Transverse colon (tissue), 4 donors: ENCODE measurements at regions not wholly inside any gene's neighbourhood (a gene's known extent, or its start where the extent isn't known, plus 50 kb on each side); places are given as distances from the start of the nearest gene placed in this dataset.

Experiments used
- DNase-seq: peaks from one replicate; pipeline ENCODE4 v3.0.0-alpha.2; 2019
- H3K27ac ChIP-seq, 4 donors: fragments of 200-600 bp; sonication (generic); 2 replicates each; pipeline ENCODE4 v1.5.1; 2016 to 2018; ENCODE audit warnings: inconsistent platforms in 4 of 4
- H3K27me3 ChIP-seq: fragments of 200-600 bp; sonication (generic); 2 replicates; pipeline ENCODE4 v1.5.1; 2017; ENCODE audit warnings: inconsistent platforms
- H3K36me3 ChIP-seq, 4 donors: fragments of 200-600 bp; sonication (generic); 2 replicates each; pipeline ENCODE4 v1.5.1; 2017 to 2019; ENCODE audit warnings: inconsistent platforms in 4 of 4
- H3K4me1 ChIP-seq, 4 donors: fragments of 200-600 bp; sonication (generic); 2 replicates each; pipeline ENCODE4 v1.5.1; 2017 to 2020; ENCODE audit warnings: inconsistent platforms in 4 of 4
- H3K4me3 ChIP-seq, 4 donors: fragments of 200-600 bp; sonication (generic); 1 replicate in 1 of 4; 2 replicates in 3 of 4; pipeline versions ENCODE4 v1.5.1 to v1.6.1; 2017 to 2019; ENCODE audit warnings: inconsistent platforms in 4 of 4
- H3K9me3 ChIP-seq, 2 donors: fragments of 200-600 bp; sonication (generic); 2 replicates each; pipeline ENCODE4 v1.5.1; 2017 to 2019; ENCODE audit warnings: inconsistent platforms in 2 of 2
- CTCF ChIP-seq, 5 experiments: fragments of 200-600 bp in 3 of 5; fragments of 450-650 bp in 2 of 5; sonication (generic) in 3 of 5; IDR thresholded peaks; 1 replicate in 2 of 5; 2 replicates in 3 of 5; pipeline ENCODE4 v1.5.1; 2016 to 2017; ENCODE audit warnings: antibody characterized with exemption in 5 of 5, inconsistent platforms in 3 of 5, mild to moderate bottlenecking in 2 of 5, moderate library complexity in 1 of 5
- EP300 ChIP-seq: sonication (generic); formaldehyde crosslinking; IDR thresholded peaks from one replicate; pipeline ENCODE4 v1.6.1; 2017; ENCODE audit warnings: antibody characterized with exemption, low read depth
- POLR2A ChIP-seq: fragments of 450-650 bp; IDR thresholded peaks from one replicate; pipeline ENCODE4 v1.6.1; 2016; ENCODE audit warnings: antibody characterized with exemption, mild to moderate bottlenecking, moderate library complexity
- POLR2AphosphoS5 ChIP-seq, 3 donors: sonication (generic); formaldehyde crosslinking; IDR thresholded peaks; one replicate each; pipeline ENCODE4 v1.6.1; 2016; ENCODE audit warnings: antibody characterized with exemption in 3 of 3
- WGBS, 2 donors: methylation state at CpG; one replicate each; pipeline ENCODE4 v1.1.5; 2018; ENCODE audit warnings: low coverage in 1 of 2; 5-methylcytosine and 5-hydroxymethylcytosine counted together
- in situ Hi-C, 4 donors: fragments of 200-750 bp; cut with MboI; loops; one replicate each; pipeline versions ENCODE4 v1.15.0 to v1.15.1; 2017; ENCODE audit warnings: low sequenced_read_pairs in 3 of 4, low pct_ligation_motif_present in 1 of 4, low pct_unique_long_range_greater_than_20kb in 1 of 4
- intact Hi-C: fragments of 100-400 bp; cut with DNase I; formaldehyde crosslinking; loops from one replicate; pipeline ENCODE4 v1.15.1; 2023; ENCODE audit warnings: low total_unique reads

- 67 to 88% methylated on average over 1 to 2 of the region's 2 CpGs for WGBS, 2 donors
- Histone ChIP-seq H3K27me3 (no peaks in the 10 kb centered on the region), H3K9me3 (no peaks in the 10 kb centered on the region), H3K36me3 (no peaks in the 10 kb centered on the region), H3K27ac (no peak overlapping the region), H3K4me3 (no peak overlapping the region), H3K4me1 (no peaks in the 10 kb centered on the region)
- DNase-seq, result no peak
- in situ Hi-C loops, result no loop called here
- TF ChIP-seq EP300 (no peak), POLR2AphosphoS5 (IDR thresholded peaks at IDR 0.05) (no peak), POLR2A (no peak), CTCF (IDR thresholded peaks at IDR 0.05) (no peak)
- intact Hi-C loops, result no loop called here
Measured at GRCh38 chr4:79476196-79476595, 68.2 kb upstream of the GK2 start.

- no peak for DNase-seq
- Histone ChIP-seq H3K36me3 (no peaks in the 10 kb centered on the region), H3K4me1 (no peaks in the 10 kb centered on the region), H3K4me3 (no peak overlapping the region), H3K27ac (no peak overlapping the region), H3K9me3 (no peaks in the 10 kb centered on the region), H3K27me3 (no peaks in the 10 kb centered on the region)
- in situ Hi-C loops, result no loop called here
- WGBS, 2 donors, result 67 to 69% methylated on average over 3 of the region's 3 CpGs
- TF ChIP-seq POLR2A (no peak), EP300 (no peak), CTCF (IDR thresholded peaks at IDR 0.05) (no peak), POLR2AphosphoS5 (IDR thresholded peaks at IDR 0.05) (no peak)
- intact Hi-C loops, result no loop called here
Measured at GRCh38 chr4:79473439-79473724, 65.4 kb upstream of the GK2 start.

GRCh38 chr4:79472693-79473438 lies 64.8 kb upstream of the GK2 start:
- H3K9me3 ChIP-seq, result no peaks in the 10 kb centered on the region
- H3K36me3 ChIP-seq, result no peaks in the 10 kb centered on the region
- no peaks in the 10 kb centered on the region for H3K27me3 ChIP-seq
- TF ChIP-seq POLR2AphosphoS5 (IDR thresholded peaks at IDR 0.05) (no peak), CTCF (IDR thresholded peaks at IDR 0.05) (no peak), EP300 (no peak), POLR2A (no peak)
- intact Hi-C loops, result no loop called here
- peaks cover 0 to under 1% (median 0%) of the 10 kb centered on the region in 4 donors for H3K4me1 ChIP-seq
- 46 to 54% methylated on average over 3 of the region's 3 CpGs for WGBS, 2 donors
- no peak overlapping the region for H3K4me3 ChIP-seq
- no peak overlapping the region for H3K27ac ChIP-seq
- in situ Hi-C loops, result no loop called here
- DNase-seq, result no peak

GRCh38 chr4:79472036-79472435 lies 64.0 kb upstream of the GK2 start:
- Histone ChIP-seq H3K4me3 (no peak overlapping the region), H3K27ac (no peak overlapping the region), H3K9me3 (no peaks in the 10 kb centered on the region), H3K27me3 (no peaks in the 10 kb centered on the region), H3K36me3 (no peaks in the 10 kb centered on the region), H3K4me1 (peaks cover 0 to 4% (median 0%) of the 10 kb centered on the region in 4 donors)
- 79 to 93% methylated on average over 1 of the region's 1 CpG for WGBS, 2 donors
- no peak for TF ChIP-seq CTCF (IDR thresholded peaks at IDR 0.05)
- no peak for TF ChIP-seq EP300
- TF ChIP-seq POLR2A, result no peak
- no peak for TF ChIP-seq POLR2AphosphoS5 (IDR thresholded peaks at IDR 0.05)
- intact Hi-C loops, result no loop called here
- no peak for DNase-seq
- in situ Hi-C loops, result no loop called here
